ENCODE measurements at regions not wholly inside any gene's neighbourhood (a gene's known extent, or its start where the extent isn't known, plus 50 kb on each side); places are given as distances from the start of the nearest gene placed in this dataset.

GRCh38 chr6:122322824-122323223 lies 76.6 kb upstream of the HSF2 start:
- Mint-ChIP-seq H3K27ac (ENCODE audit: unreplicated experiment) (peak overlapping the region; percentile 45), H3K9me3 (ENCODE audit: unreplicated experiment) (no peaks in the 10 kb centered on the region), H3K4me1 (ENCODE audit: unreplicated experiment) (peaks cover 10% of the 10 kb centered on the region), H3K4me3 (ENCODE audit: unreplicated experiment) (peak overlapping the region; percentile 78), H3K27me3 (ENCODE audit: unreplicated experiment) (peaks cover 19% of the 10 kb centered on the region), H3K36me3 (ENCODE audit: unreplicated experiment) (no peaks in the 10 kb centered on the region)
- no peak for DNase-seq (ENCODE audit: extremely low spot score, unreplicated experiment)
- no peak for TF ChIP-seq CTCF (IDR thresholded peaks at IDR 0.05)

- no peak for TF ChIP-seq CTCF (IDR thresholded peaks at IDR 0.05)
- peak overlapping the region; percentile 78 for H3K4me3 Mint-ChIP-seq (ENCODE audit: unreplicated experiment)
- H3K36me3 Mint-ChIP-seq (ENCODE audit: unreplicated experiment) = no peaks in the 10 kb centered on the region
- H3K9me3 Mint-ChIP-seq (ENCODE audit: unreplicated experiment) = no peaks in the 10 kb centered on the region
- peaks cover 10% of the 10 kb centered on the region for H3K4me1 Mint-ChIP-seq (ENCODE audit: unreplicated experiment)
- no peak for DNase-seq (ENCODE audit: extremely low spot score, unreplicated experiment)
- peak overlapping the region; percentile 6 for H3K27ac Mint-ChIP-seq (ENCODE audit: unreplicated experiment)
- peaks cover 24% of the 10 kb centered on the region for H3K27me3 Mint-ChIP-seq (ENCODE audit: unreplicated experiment)
Measured at GRCh38 chr6:122323361-122323760, 76.1 kb upstream of the HSF2 start.

- H3K27ac Mint-ChIP-seq (ENCODE audit: unreplicated experiment) = no peak overlapping the region
- peaks cover 27% of the 10 kb centered on the region for H3K27me3 Mint-ChIP-seq (ENCODE audit: unreplicated experiment)
- no peaks in the 10 kb centered on the region for H3K9me3 Mint-ChIP-seq (ENCODE audit: unreplicated experiment)
- TF ChIP-seq CTCF (IDR thresholded peaks at IDR 0.05) = no peak
- H3K36me3 Mint-ChIP-seq (ENCODE audit: unreplicated experiment) = no peaks in the 10 kb centered on the region
- no peaks in the 10 kb centered on the region for H3K4me1 Mint-ChIP-seq (ENCODE audit: unreplicated experiment)
- no peak overlapping the region for H3K4me3 Mint-ChIP-seq (ENCODE audit: unreplicated experiment)
- DNase-seq (ENCODE audit: extremely low spot score, unreplicated experiment) = no peak
Measured at GRCh38 chr6:122330315-122330714, 69.1 kb upstream of the HSF2 start.

- no peak for DNase-seq (ENCODE audit: extremely low spot score, unreplicated experiment)
- Mint-ChIP-seq H3K36me3 (ENCODE audit: unreplicated experiment) (no peaks in the 10 kb centered on the region), H3K9me3 (ENCODE audit: unreplicated experiment) (no peaks in the 10 kb centered on the region), H3K27me3 (ENCODE audit: unreplicated experiment) (peaks cover 47% of the 10 kb centered on the region), H3K27ac (ENCODE audit: unreplicated experiment) (no peak overlapping the region), H3K4me1 (ENCODE audit: unreplicated experiment) (no peaks in the 10 kb centered on the region), H3K4me3 (ENCODE audit: unreplicated experiment) (no peak overlapping the region)
- TF ChIP-seq CTCF (IDR thresholded peaks at IDR 0.05) = no peak
Measured at GRCh38 chr6:122337645-122338044, 61.8 kb upstream of the HSF2 start.

- Mint-ChIP-seq H3K27me3 (ENCODE audit: unreplicated experiment) (peaks cover 57% of the 10 kb centered on the region), H3K27ac (ENCODE audit: unreplicated experiment) (no peak overlapping the region), H3K36me3 (ENCODE audit: unreplicated experiment) (no peaks in the 10 kb centered on the region), H3K9me3 (ENCODE audit: unreplicated experiment) (no peaks in the 10 kb centered on the region), H3K4me3 (ENCODE audit: unreplicated experiment) (no peak overlapping the region), H3K4me1 (ENCODE audit: unreplicated experiment) (no peaks in the 10 kb centered on the region)
- TF ChIP-seq CTCF (IDR thresholded peaks at IDR 0.05) = no peak
- DNase-seq (ENCODE audit: extremely low spot score, unreplicated experiment) = no peak
Measured at GRCh38 chr6:122339661-122340060, 59.8 kb upstream of the HSF2 start.
